H9 (cell line): ENCODE measurements at regions not wholly inside any gene's neighbourhood (a gene's known extent, or its start where the extent isn't known, plus 50 kb on each side); places are given as distances from the start of the nearest gene placed in this dataset.

Experiments used
- DNase-seq: peaks from one replicate; pipeline ENCODE4 v3.0.0-alpha.2; 2017
- H2AFZ ChIP-seq: one replicate; pipeline ENCODE4 v1.6.1; 2013; ENCODE audit warnings: mild to moderate bottlenecking, low read length, control low read depth, moderate library complexity
- H2AK5ac ChIP-seq: 2 replicates; pipeline ENCODE4 v1.6.1; 2013; ENCODE audit warnings: low read length, control low read depth, mixed read lengths; ENCODE audit not compliant: insufficient read length
- H2BK120ac ChIP-seq: one replicate; pipeline ENCODE4 v1.6.1; 2013; ENCODE audit warnings: low read depth, mild to moderate bottlenecking, low read length, control low read depth, inconsistent platforms; ENCODE audit not compliant: poor library complexity, severe bottlenecking
- H2BK12ac ChIP-seq: 2 replicates; pipeline ENCODE4 v1.6.1; 2013; ENCODE audit warnings: low read length, control low read depth, mixed read lengths, low read depth; ENCODE audit not compliant: insufficient read length
- H2BK15ac ChIP-seq: 2 replicates; pipeline ENCODE4 v1.6.1; 2013; ENCODE audit warnings: low read depth, low read length, control low read depth
- H2BK20ac ChIP-seq: one replicate; pipeline ENCODE4 v1.6.1; 2013; ENCODE audit warnings: low read depth, mild to moderate bottlenecking, low read length, control low read depth, inconsistent platforms; ENCODE audit not compliant: poor library complexity, severe bottlenecking
- H2BK5ac ChIP-seq: 2 replicates; pipeline ENCODE4 v1.6.1; 2013; ENCODE audit warnings: low read length, control low read depth, mixed read lengths; ENCODE audit not compliant: insufficient read length
- H3K14ac ChIP-seq: 2 replicates; pipeline ENCODE4 v1.6.1; 2013; ENCODE audit warnings: low read length, control low read depth; ENCODE audit not compliant: insufficient read depth
- H3K18ac ChIP-seq: 2 replicates; pipeline ENCODE4 v1.6.1; 2013; ENCODE audit warnings: low read depth, mild to moderate bottlenecking, mixed read lengths, low read length, control low read depth; ENCODE audit not compliant: insufficient read length
- H3K23ac ChIP-seq: 2 replicates; pipeline ENCODE4 v1.6.1; 2013; ENCODE audit warnings: low read length, control low read depth, mixed read lengths, low read depth; ENCODE audit not compliant: insufficient read length
- H3K23me2 ChIP-seq: 2 replicates; pipeline ENCODE4 v1.6.1; 2013; ENCODE audit warnings: low read depth, mild to moderate bottlenecking, mixed read lengths, low read length, control low read depth; ENCODE audit not compliant: insufficient read length, poor library complexity, severe bottlenecking
- H3K27ac ChIP-seq: 2 replicates; pipeline ENCODE4 v1.5.1; 2013; ENCODE audit warnings: low read length, control low read depth, mixed read lengths, low read depth; ENCODE audit not compliant: insufficient read length
- H3K27me3 ChIP-seq: 2 replicates; pipeline ENCODE4 v1.6.1; 2013; ENCODE audit warnings: low read length, control low read depth, inconsistent platforms; ENCODE audit not compliant: insufficient read depth
- H3K4ac ChIP-seq: 2 replicates; pipeline ENCODE4 v1.6.1; 2013; ENCODE audit warnings: low read depth, mild to moderate bottlenecking, control low read depth, inconsistent platforms, low read length, moderate library complexity
- H3K4me1 ChIP-seq: 2 replicates; pipeline ENCODE4 v1.6.1; 2013; ENCODE audit warnings: low read length, control low read depth, inconsistent platforms; ENCODE audit not compliant: insufficient read depth
- H3K4me2 ChIP-seq: 2 replicates; pipeline ENCODE4 v1.6.1; 2013; ENCODE audit warnings: low read length, control low read depth, mixed read lengths; ENCODE audit not compliant: insufficient read length, insufficient read depth
- H3K56ac ChIP-seq: 2 replicates; pipeline ENCODE4 v1.6.1; 2013; ENCODE audit warnings: low read depth, mild to moderate bottlenecking, mixed read lengths, low read length, control low read depth; ENCODE audit not compliant: insufficient read length
- H3K79me1 ChIP-seq: 2 replicates; pipeline ENCODE4 v1.6.1; 2013; ENCODE audit warnings: low read depth, mild to moderate bottlenecking, moderate library complexity, low read length, control low read depth, inconsistent platforms; ENCODE audit not compliant: insufficient read depth, poor library complexity, severe bottlenecking
- H3K79me2 ChIP-seq: 2 replicates; pipeline ENCODE4 v1.6.1; 2013; ENCODE audit warnings: low read length, control low read depth, inconsistent platforms; ENCODE audit not compliant: insufficient read depth
- H3K9ac ChIP-seq: 2 replicates; pipeline ENCODE4 v1.6.1; 2013; ENCODE audit warnings: low read length, control low read depth, mixed read lengths; ENCODE audit not compliant: insufficient read length; ENCODE audit errors: extremely low read depth
- H3K9me3 ChIP-seq: one replicate; pipeline ENCODE4 v1.6.1; 2013; ENCODE audit warnings: low read depth, low read length, inconsistent platforms; ENCODE audit not compliant: control insufficient read depth
- H3T11ph ChIP-seq: one replicate; pipeline ENCODE4 v1.6.1; 2013; ENCODE audit warnings: mild to moderate bottlenecking, low read length, control low read depth, inconsistent platforms
- H4K20me1 ChIP-seq: one replicate; pipeline ENCODE4 v1.6.1; 2013; ENCODE audit not compliant: control insufficient read depth, insufficient read length, insufficient read depth
- H4K5ac ChIP-seq: 2 replicates; pipeline ENCODE4 v1.6.1; 2013; ENCODE audit warnings: low read depth, mild to moderate bottlenecking, mixed read lengths, low read length, control low read depth; ENCODE audit not compliant: insufficient read length
- H4K8ac ChIP-seq: replicated peaks from 2 replicates; pipeline ENCODE4 v1.6.1; 2013; ENCODE audit warnings: low read length, control low read depth, mixed read lengths, low read depth; ENCODE audit not compliant: insufficient read length
- H4K91ac ChIP-seq: 2 replicates; pipeline ENCODE4 v1.6.1; 2013; ENCODE audit warnings: low read depth, mild to moderate bottlenecking, moderate library complexity, mixed read lengths, low read length, control low read depth; ENCODE audit not compliant: insufficient read length
- H3K27ac Mint-ChIP-seq, 3 experiments: 2 replicates in 2 of 3; 3 replicates in 1 of 3; pipeline ENCODE4 v1.8.0; 2020 to 2021; ENCODE audit warnings: mixed read lengths in 3 of 3, mild to moderate bottlenecking in 1 of 3, moderate library complexity in 1 of 3
- H3K27me3 Mint-ChIP-seq: 2 replicates; pipeline ENCODE4 v1.8.0; 2021; ENCODE audit warnings: low read depth, mild to moderate bottlenecking, moderate library complexity, mixed read lengths
- H3K36me3 Mint-ChIP-seq, 3 experiments: 2 replicates in 2 of 3; 3 replicates in 1 of 3; pipeline ENCODE4 v1.8.0; 2020 to 2021; ENCODE audit warnings: low read depth in 3 of 3, mixed read lengths in 3 of 3; ENCODE audit not compliant: insufficient read depth in 1 of 3
- H3K4me1 Mint-ChIP-seq, 2 experiments: 2 replicates each; pipeline ENCODE4 v1.8.0; 2020; ENCODE audit warnings: mixed read lengths in 2 of 2
- H3K4me3 Mint-ChIP-seq, 2 experiments: 2 replicates in 1 of 2; 3 replicates in 1 of 2; pipeline ENCODE4 v1.8.0; 2020 to 2021; ENCODE audit warnings: mild to moderate bottlenecking in 2 of 2, mixed read lengths in 2 of 2, moderate library complexity in 1 of 2
- H3K9me3 Mint-ChIP-seq, 2 experiments: 2 replicates in 1 of 2; 3 replicates in 1 of 2; pipeline ENCODE4 v1.8.0; 2020; ENCODE audit warnings: mild to moderate bottlenecking in 2 of 2, mixed read lengths in 2 of 2, moderate library complexity in 1 of 2
- CTCF ChIP-seq: fragments of 200-600 bp; sonication (generic); conservative IDR thresholded peaks from 3 replicates; pipeline ENCODE4 v1.8.0; 2021; ENCODE audit warnings: antibody characterized with exemption, mild to moderate bottlenecking
- WGBS: extraction: QIAGEN DNeasy Blood & Tissue Kit; methylation state at CpG from one replicate; pipeline ENCODE4 v1.1.7; 2013; ENCODE audit warnings: missing lambda C conversion rate, low lambda C conversion rate, mixed read lengths; ENCODE audit not compliant: insufficient read length; ENCODE audit errors: extremely low coverage; 5-methylcytosine and 5-hydroxymethylcytosine counted together

GRCh38 chr12:115597157-115597712, 680.3 kb downstream of the MED13L start:
- Histone ChIP-seq H4K91ac (no peak overlapping the region), H4K8ac (no peak overlapping the region), H4K5ac (no peak overlapping the region), H2BK5ac (no peak overlapping the region), H2AFZ (no peak overlapping the region), H2BK20ac (no peak overlapping the region), H3K4ac (no peak overlapping the region), H3K9me3 (no peaks in the 10 kb centered on the region), H3K27me3 (no peaks in the 10 kb centered on the region), H3K4me2 (no peak overlapping the region), H2AK5ac (no peak overlapping the region), H3K23ac (no peak overlapping the region), H3K14ac (no peak overlapping the region), H3K79me1 (no peaks in the 10 kb centered on the region), H3K9ac (no peak overlapping the region), H3K27ac (no peak overlapping the region), H3K23me2 (no peaks in the 10 kb centered on the region), H2BK120ac (no peak overlapping the region), H3K56ac (no peak overlapping the region), H4K20me1 (no peaks in the 10 kb centered on the region), H2BK12ac (no peak overlapping the region), H3T11ph (no peak overlapping the region), H3K18ac (no peak overlapping the region), H2BK15ac (no peak overlapping the region), H3K4me1 (no peaks in the 10 kb centered on the region), H3K79me2 (no peaks in the 10 kb centered on the region)
- Mint-ChIP-seq H3K27ac (no peak overlapping the region), H3K36me3 (no peaks in the 10 kb centered on the region), H3K4me1 (peaks cover 20 to 21% of the 10 kb centered on the region in 2 experiments), H3K4me3 (no peak overlapping the region), H3K9me3 (no peaks in the 10 kb centered on the region), H3K27me3 (peaks cover 7% of the 10 kb centered on the region)
- WGBS, result no CpG with 5 or more reads among the region's 3 CpGs
- no peak for DNase-seq
- TF ChIP-seq CTCF, result no peak
